ENCODE measurements at regions not wholly inside any gene's neighbourhood (a gene's known extent, or its start where the extent isn't known, plus 50 kb on each side); places are given as distances from the start of the nearest gene placed in this dataset.
A peak's percentile ranks its signal among the peaks of the same experiment; 100 is the strongest.

DNA sequence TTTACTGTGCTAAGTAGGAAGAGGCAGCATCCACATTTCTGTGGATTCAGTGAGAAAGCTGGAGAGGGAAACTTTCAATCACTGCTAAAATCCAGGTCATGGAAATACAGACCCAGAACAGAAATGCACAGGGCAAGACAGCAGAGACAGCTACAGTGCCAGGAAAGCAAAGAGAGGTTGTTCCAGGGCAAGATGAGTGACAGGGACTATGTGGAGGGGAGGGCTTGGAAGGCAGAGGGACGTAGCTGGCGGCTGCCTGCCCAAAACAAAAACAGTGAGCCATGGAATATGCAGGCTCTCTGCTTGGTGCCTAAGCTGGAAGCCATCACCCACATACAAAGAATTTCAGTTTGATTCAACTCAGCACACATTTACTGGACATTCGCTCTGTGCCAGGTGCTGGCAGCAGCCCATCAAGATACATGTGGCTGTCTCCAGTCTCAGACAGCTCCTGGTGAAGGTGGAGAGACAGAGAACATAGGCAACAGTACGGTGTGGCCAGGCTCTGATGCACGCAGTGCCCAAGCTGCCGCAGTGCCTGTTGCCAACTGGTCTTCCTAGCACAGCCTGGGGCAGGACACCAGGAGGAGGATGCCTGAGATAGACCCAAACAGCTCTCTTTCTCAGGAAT lies 88.7 kb downstream of the AIPL1 start:
- Mint-ChIP-seq H3K4me1 (no peaks in the 10 kb centered on the region), H3K36me3 (peaks cover 0 to 4% (median 0%) of the 10 kb centered on the region in 3 donors), H3K27ac (no peak overlapping the region), H3K9me3 (no peaks in the 10 kb centered on the region), H3K4me3 (no peak overlapping the region), H3K27me3 (peaks cover 12 to 47% (median 17%) of the 10 kb centered on the region in 5 donors)
- POLR2A ChIA-PET, result no interaction called here
- DNase-seq (no peak), ATAC-seq (no peak)

DNA sequence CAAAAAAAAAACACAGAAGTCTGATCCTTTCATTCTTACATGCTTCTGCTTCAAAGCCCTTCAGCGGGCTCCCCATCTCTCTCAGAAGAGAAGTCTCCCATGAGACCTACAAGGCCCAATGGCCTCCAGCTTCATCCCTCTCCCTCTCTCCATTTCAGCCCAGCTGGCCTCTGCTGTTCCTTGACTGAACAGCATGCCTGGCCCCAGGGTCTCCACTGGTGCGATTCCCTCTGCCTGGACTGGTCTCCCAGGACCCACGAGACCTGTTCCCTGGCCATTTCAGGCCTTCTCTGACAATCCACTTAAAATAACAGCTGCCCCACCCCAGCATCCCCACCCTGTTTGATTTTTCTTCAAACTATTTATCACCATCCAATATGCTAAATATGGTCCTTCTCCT lies 91.2 kb downstream of the AIPL1 start:
- Mint-ChIP-seq H3K9me3 (no peaks in the 10 kb centered on the region), H3K27me3 (peaks cover 7 to 25% (median 10%) of the 10 kb centered on the region in 5 donors), H3K4me3 (no peak overlapping the region), H3K36me3 (no peaks in the 10 kb centered on the region), H3K4me1 (no peaks in the 10 kb centered on the region), H3K27ac (no peak overlapping the region)
- POLR2A ChIA-PET, result no interaction called here
- DNase-seq, result no peak
- ATAC-seq, result no peak

DNA sequence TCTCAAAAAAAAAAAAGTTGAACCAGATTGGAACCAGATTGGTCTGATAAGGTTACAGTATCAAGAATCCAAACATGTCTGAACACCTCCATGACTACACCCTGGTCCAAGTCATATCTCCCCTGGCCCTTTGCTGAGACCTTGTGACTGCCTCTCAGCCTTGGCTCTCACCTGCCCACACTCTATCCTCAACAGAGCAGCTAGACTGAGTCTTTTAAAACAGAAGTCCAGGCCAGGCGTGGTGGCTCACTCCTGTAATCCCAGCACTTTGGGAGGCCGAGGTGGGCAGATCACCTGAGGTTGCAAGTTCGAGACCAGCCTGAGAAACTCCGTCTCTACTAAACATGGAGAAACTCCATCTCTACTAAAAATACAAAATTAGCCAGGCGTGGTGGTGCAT lies 91.7 kb downstream of the AIPL1 start:
- POLR2A ChIA-PET, result no interaction called here

DNA sequence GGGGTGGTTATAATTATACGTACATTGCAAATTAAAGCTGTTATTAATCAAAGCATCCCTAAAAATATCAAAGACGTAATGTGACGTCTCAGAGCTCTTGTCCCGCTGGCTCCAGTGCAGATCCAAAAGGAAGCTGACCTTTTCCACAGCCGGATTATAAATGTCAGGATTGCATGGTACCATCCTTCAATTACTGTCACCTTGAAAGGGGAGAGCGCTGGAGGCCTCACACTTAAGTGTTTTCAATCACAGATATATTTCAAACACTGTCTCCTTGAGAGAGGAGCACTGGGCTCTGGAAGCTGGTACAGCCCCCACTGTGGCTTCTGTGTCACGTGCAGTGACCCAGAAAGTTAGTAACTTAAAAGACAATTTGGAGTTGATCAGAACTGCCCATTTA lies 94.2 kb downstream of the AIPL1 start:
- no peaks in the 10 kb centered on the region for H3K4me1 Mint-ChIP-seq
- no peak overlapping the region for H3K4me3 Mint-ChIP-seq
- DNase-seq, result no peak
- peaks cover 4 to 15% (median 10%) of the 10 kb centered on the region in 5 donors for H3K27me3 Mint-ChIP-seq
- H3K36me3 Mint-ChIP-seq, result no peaks in the 10 kb centered on the region
- no peak overlapping the region for H3K27ac Mint-ChIP-seq
- no peak for ATAC-seq
- POLR2A ChIA-PET, result interaction anchor here (0.6 kb wide), 1 partner anchor 602 kb away, joined by 5 read pairs; no protein-coding TSS in a partner anchor
- H3K9me3 Mint-ChIP-seq, result no peaks in the 10 kb centered on the region

More for the DNA sequence above, 91.7 kb downstream of the AIPL1 start:
- Mint-ChIP-seq H3K4me1 (no peaks in the 10 kb centered on the region), H3K27ac (no peak overlapping the region), H3K36me3 (no peaks in the 10 kb centered on the region), H3K4me3 (no peak overlapping the region), H3K9me3 (no peaks in the 10 kb centered on the region), H3K27me3 (peaks cover 2 to 25% (median 11%) of the 10 kb centered on the region in 5 donors)
- DNase-seq, result no peak
- no peak for ATAC-seq

DNA sequence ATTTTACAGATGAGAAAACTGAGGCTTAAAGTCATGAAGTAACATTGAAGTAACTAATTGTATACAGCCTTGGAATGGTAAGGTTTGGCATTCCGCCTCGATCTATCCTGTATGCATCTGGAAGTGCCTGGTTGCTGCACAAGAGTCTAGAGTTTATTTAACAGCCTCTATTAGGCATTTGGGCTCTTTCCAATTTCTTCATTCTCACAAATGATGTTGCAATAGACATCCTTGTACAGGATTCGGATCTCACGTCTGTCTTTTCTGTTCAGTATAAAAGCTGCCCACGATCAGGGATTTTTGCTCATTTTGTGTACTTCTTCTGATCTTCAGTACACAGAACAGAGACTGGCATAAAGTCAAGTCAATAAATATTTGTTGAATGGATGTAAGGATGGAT lies 100.5 kb downstream of the AIPL1 start:
- no peak for ATAC-seq

DNA sequence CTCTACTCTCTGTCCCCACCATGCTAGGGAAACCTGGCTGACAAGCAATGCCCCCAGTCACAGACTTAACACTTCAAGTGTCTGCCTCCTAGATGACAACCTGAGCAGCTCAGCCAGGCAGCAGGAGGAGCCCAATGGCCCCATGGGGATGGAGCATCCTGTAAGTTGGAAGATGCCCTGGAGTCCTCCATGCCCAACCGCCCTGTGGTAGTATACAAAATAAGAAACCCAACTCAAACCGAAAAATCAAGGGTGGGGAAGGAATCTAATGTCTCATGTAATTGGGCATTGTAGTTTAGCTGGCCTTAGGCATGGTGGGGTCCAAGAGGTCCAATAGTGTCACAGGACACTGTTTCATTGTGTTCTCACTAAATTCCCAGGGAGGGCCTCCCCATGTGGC lies 104.0 kb downstream of the AIPL1 start:
- no peak overlapping the region for H3K4me3 Mint-ChIP-seq
- peaks cover 0 to 2% (median 0%) of the 10 kb centered on the region in 3 donors for H3K36me3 Mint-ChIP-seq
- H3K27me3 Mint-ChIP-seq, result peaks cover 22 to 46% (median 35%) of the 10 kb centered on the region in 5 donors
- POLR2A ChIA-PET, result no interaction called here
- H3K9me3 Mint-ChIP-seq, result no peaks in the 10 kb centered on the region
- ATAC-seq (no peak), DNase-seq (no peak)
- no peak overlapping the region for H3K27ac Mint-ChIP-seq
- H3K4me1 Mint-ChIP-seq, result no peaks in the 10 kb centered on the region

More for the DNA sequence above, 100.5 kb downstream of the AIPL1 start:
- Mint-ChIP-seq H3K9me3 (no peaks in the 10 kb centered on the region), H3K36me3 (no peaks in the 10 kb centered on the region), H3K27ac (no peak overlapping the region), H3K27me3 (peaks cover 5 to 23% (median 15%) of the 10 kb centered on the region in 5 donors), H3K4me3 (no peak overlapping the region), H3K4me1 (no peaks in the 10 kb centered on the region)
- DNase-seq, result no peak
- POLR2A ChIA-PET, result no interaction called here

DNA sequence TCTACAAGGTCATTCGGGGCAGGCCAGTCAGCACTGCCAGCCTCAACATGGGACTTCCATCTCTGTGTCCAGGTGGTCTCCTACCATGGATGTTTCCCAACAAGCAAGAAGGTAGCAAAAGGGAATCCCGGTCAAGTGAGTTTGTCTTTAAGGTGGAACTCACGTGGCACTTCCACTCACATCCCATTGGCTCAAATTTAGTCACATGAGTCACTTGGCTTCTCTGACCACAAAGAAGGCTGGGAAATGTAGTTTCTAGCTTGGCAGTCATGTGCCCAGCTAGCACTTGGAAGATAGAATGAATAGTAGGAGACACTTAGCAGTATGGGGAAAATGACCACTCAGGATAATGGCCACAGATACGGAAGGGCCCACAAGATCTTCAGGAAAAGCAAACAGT lies 106.6 kb downstream of the AIPL1 start:
- Mint-ChIP-seq H3K9me3 (no peaks in the 10 kb centered on the region), H3K27me3 (peaks cover 27 to 71% (median 47%) of the 10 kb centered on the region in 5 donors), H3K36me3 (peaks cover 0 to 2% (median 0%) of the 10 kb centered on the region in 3 donors), H3K4me1 (no peaks in the 10 kb centered on the region), H3K4me3 (no peak overlapping the region), H3K27ac (no peak overlapping the region)
- ATAC-seq, result no peak
- no peak for DNase-seq
- POLR2A ChIA-PET, result no interaction called here

DNA sequence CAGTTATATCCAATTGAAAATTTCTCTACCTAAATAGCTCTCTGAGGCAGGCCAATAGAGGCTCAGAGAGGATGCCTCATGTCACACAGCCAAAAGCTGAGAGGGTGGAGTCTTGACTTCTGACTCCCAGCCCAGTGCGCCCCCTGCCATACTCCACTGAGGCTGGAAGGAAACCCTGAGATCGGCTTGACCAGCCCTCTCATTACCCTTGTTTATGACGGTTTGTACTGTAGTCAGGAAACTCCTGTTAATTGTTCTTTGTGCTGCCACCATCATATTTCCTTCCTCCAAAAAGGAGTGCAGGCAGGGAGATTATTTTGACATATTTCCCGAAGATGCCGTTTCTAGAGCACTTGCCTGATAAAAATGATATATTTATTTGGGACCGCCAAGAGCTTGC lies 107.9 kb downstream of the AIPL1 start:
- peaks cover 0 to 2% (median 0%) of the 10 kb centered on the region in 3 donors for H3K36me3 Mint-ChIP-seq
- no peak for ATAC-seq
- no peak overlapping the region for H3K4me3 Mint-ChIP-seq
- peaks cover 34 to 78% (median 47%) of the 10 kb centered on the region in 5 donors for H3K27me3 Mint-ChIP-seq
- DNase-seq, result no peak
- H3K4me1 Mint-ChIP-seq, result no peaks in the 10 kb centered on the region
- H3K9me3 Mint-ChIP-seq, result no peaks in the 10 kb centered on the region
- POLR2A ChIA-PET, result no interaction called here
- no peak overlapping the region for H3K27ac Mint-ChIP-seq

DNA sequence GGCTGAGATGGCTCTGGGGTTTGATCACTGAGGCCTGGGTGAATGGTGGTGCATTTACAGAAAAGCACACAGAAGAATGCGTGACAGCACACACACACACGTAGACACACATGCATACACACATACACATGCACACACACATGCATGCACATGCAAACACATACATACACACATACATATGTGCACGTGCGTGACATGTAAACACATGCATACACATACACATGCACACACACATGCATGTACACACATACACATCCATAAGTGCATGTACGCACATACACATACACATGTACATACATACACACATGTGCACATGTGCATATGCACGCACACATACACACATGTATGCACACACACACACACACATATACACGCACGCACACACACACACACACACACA lies 108.4 kb downstream of the AIPL1 start:
- DNase-seq (no peak), ATAC-seq (no peak)
- H3K27me3 Mint-ChIP-seq, result peaks cover 34 to 84% (median 47%) of the 10 kb centered on the region in 5 donors
- no peaks in the 10 kb centered on the region for H3K9me3 Mint-ChIP-seq
- no peaks in the 10 kb centered on the region for H3K4me1 Mint-ChIP-seq
- peaks cover 0 to 2% (median 0%) of the 10 kb centered on the region in 3 donors for H3K36me3 Mint-ChIP-seq
- POLR2A ChIA-PET, result no interaction called here
- no peak overlapping the region for H3K27ac Mint-ChIP-seq
- no peak overlapping the region for H3K4me3 Mint-ChIP-seq

DNA sequence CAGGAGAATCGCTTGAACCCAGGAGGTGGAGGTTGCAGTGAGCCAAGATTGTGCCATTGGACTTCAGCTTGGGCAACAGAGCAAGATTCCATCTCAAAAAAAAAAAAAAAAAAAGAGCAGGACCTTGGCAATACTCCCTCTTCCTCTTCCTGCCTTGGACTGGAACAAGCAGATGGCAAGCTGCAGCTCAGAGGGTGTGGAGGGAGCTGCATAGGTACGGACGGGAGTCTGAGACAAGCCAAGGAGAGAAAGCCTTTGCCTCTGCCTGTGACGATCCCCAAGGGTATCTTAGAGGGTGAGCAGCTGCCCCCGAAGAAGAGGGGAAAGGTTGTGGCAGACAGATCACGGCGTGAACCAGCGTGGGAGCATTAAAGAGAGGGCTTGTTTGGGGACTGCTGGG lies 109.2 kb downstream of the AIPL1 start:
- DNase-seq (no peak), ATAC-seq (no peak)
- H3K27me3 Mint-ChIP-seq, result peaks cover 37 to 86% (median 51%) of the 10 kb centered on the region in 5 donors
- no peak overlapping the region for H3K4me3 Mint-ChIP-seq
- POLR2A ChIA-PET, result no interaction called here
- peak overlapping the region in 1 of 10 donors; percentile 35 for H3K27ac Mint-ChIP-seq
- no peaks in the 10 kb centered on the region for H3K9me3 Mint-ChIP-seq
- peaks cover 0 to 2% (median 0%) of the 10 kb centered on the region in 3 donors for H3K36me3 Mint-ChIP-seq
- no peaks in the 10 kb centered on the region for H3K4me1 Mint-ChIP-seq

DNA sequence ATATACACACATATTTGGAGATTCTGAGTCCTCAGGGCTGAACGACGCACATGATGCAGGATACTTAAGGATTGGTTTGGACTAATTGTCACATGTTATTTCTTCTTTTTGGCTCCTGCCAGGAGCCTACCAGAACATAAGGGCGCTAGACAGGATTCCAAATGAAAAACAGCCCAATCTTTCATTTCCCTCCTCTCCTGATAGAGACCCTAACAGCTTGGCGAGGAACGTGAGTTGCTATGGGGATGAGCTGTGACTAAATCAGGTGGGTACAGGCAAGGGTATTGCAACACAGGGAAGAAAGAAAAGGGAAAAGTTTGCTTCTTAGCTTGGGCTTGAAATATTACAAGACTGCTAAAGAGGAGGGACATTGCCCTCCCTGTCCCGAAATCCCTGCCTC lies 109.9 kb downstream of the AIPL1 start:
- no peaks in the 10 kb centered on the region for H3K9me3 Mint-ChIP-seq
- peaks cover 36 to 82% (median 45%) of the 10 kb centered on the region in 5 donors for H3K27me3 Mint-ChIP-seq
- no peaks in the 10 kb centered on the region for H3K4me1 Mint-ChIP-seq
- no peak overlapping the region for H3K4me3 Mint-ChIP-seq
- ATAC-seq (no peak), DNase-seq (no peak)
- POLR2A ChIA-PET, result no interaction called here
- H3K27ac Mint-ChIP-seq, result no peak overlapping the region
- H3K36me3 Mint-ChIP-seq, result peaks cover 0 to 2% (median 0%) of the 10 kb centered on the region in 3 donors

DNA sequence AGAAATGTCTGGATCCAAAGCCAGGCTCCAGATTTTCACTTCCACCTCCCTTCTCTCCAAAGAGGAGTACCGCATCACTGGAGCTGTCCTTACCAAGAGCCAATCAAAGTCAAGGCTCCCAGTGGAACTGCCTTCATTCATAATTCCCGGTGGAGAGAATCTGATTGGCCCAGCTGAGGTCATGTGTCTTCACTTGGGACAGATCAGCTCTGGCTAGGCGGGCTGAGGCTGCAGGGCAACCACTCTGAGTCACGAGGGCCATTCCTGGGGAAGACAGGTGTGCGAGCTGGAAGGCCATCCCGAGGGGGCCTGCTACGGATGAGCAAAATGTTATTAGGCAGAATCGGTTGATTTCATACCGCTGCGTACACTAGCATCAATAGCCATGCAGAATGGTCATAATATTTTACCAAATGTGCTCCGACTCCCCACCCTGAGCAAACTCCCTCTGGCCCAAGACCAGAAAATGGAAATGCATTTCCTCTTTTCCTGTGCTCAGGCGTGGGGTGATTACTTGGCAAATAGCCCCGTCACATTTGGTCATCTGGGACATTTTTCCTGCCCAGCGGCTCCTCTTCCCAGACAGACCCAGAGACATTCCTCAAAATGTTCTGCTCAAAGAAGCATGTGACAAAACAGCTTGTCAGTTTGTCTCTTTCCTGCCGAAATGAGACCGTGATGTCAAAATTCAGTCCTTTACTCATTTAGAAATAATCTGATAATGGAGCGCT lies 111.1 kb downstream of the AIPL1 start:
- ATAC-seq, result no peak
- no peaks in the 10 kb centered on the region for H3K9me3 Mint-ChIP-seq
- peaks cover 0 to 2% (median 0%) of the 10 kb centered on the region in 3 donors for H3K36me3 Mint-ChIP-seq
- POLR2A ChIA-PET, result no interaction called here
- no peak overlapping the region for H3K4me3 Mint-ChIP-seq
- H3K27ac Mint-ChIP-seq, result no peak overlapping the region
- DNase-seq, result no peak
- H3K27me3 Mint-ChIP-seq, result peaks cover 31 to 75% (median 39%) of the 10 kb centered on the region in 5 donors
- H3K4me1 Mint-ChIP-seq, result no peaks in the 10 kb centered on the region

DNA sequence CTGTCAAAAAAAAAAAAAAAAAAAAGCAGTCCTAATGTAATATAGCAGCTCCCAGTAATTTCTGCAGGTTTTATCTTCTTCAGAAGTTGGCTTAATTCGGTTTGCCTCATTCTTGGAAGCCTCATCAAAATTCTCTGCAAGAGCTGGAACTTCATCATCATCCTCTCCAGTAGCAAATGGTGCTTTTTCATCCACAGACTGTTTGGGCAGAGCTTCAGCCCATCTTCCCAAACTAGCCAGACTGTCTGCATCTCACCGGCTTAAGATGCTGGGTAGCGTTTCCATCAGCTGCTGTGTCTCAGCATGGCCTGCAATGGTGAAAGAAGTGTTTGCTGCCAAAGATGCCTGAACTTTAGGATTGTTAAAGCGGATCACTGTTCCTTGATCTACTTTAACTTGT lies 112.6 kb downstream of the AIPL1 start:
- no peak for ATAC-seq
- H3K4me3 Mint-ChIP-seq, result no peak overlapping the region

More for the DNA sequence above, 112.6 kb downstream of the AIPL1 start:
- no peak overlapping the region for H3K27ac Mint-ChIP-seq
- no peaks in the 10 kb centered on the region for H3K36me3 Mint-ChIP-seq
- DNase-seq, result no peak
- no peaks in the 10 kb centered on the region for H3K4me1 Mint-ChIP-seq
- POLR2A ChIA-PET, result no interaction called here
- H3K9me3 Mint-ChIP-seq, result peaks cover 0 to 2% (median 0%) of the 10 kb centered on the region in 9 donors
- peaks cover 26 to 68% (median 34%) of the 10 kb centered on the region in 5 donors for H3K27me3 Mint-ChIP-seq

Measured in naive thymus-derived CD8-positive, alpha-beta T cell (primary cell).